HG02981 (cell line): ENCODE measurements at regions not wholly inside any gene's neighbourhood (a gene's known extent, or its start where the extent isn't known, plus 50 kb on each side); places are given as distances from the start of the nearest gene placed in this dataset.
"Not testable (repeated sequence)": the region's sequence is repeated elsewhere in the genome, so short reads cannot be mapped to it uniquely, and the experiment has no call there.

Experiments
- ATAC-seq: cut with Tn5 transposase; IDR thresholded peaks from one replicate; pipeline ENCODE4 v1.9.1; 2021; ENCODE audit warnings: mild to moderate bottlenecking, moderate library complexity; ENCODE audit not compliant: unreplicated experiment

DNA sequence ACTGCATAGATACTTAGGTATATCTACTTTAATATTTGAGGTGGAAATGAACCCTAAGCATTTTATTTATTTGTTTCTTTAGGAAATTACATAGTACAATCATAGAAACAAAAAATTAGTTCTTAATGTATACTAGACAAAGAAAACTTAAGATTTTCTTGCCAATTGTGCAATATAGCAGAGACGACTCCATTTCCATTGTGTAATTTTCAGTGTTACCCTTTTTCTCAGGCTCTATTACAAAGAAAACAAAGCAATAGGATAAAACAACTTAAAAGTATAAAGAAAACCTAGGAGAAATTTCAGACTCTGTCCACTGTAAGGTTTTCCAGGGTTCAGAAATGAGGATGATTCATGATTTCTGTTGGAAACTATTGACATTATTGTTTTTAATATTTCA is 89.0 kb upstream of the SERTAD2 start:
- no peak for ATAC-seq

DNA sequence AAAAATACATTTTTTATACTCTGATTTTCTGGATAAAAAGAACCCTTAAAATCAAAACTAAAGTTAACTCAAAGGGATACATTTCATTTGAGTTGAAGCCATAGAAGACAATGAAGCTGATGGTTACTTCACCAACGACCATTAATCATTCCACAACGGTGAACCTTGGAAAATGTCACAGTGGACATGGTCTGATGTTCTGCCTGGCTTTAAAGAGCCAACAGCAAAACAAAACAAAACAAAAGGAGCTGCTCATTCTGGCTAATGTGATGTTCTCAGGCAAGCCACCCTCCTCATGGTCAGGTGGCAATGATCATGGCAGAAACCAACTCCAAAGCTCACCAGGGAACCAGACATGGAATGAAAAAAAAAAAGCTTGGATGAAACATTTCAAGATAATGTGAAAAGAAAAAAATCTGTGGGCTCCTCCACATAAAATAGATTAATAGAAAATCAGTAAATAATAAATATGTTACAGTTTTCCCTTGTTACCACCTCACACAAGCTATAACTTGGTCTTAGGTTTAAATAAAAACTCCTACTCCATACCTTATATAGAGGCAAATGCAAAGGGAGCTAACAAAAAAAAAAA is 90.1 kb upstream of the SERTAD2 start:
- no peak for ATAC-seq

DNA sequence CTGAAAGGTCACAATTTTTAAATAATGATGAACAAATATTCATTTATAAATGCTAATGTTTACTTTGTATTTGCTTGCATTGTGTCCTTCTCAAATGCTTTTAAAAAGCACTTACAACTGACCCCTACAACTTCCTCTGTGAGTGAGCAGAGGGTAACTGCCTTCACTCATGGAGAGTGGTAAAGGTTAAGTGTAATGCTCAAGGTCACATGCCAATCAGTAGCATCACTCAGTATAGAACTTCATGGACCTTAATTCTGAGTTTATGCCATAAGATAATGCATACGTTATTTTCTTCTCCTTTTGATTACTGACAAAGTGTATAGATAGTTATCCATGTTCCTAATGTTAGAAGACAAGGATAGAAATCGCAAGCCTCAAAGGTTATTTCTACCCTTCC is 91.8 kb upstream of the SERTAD2 start:
- ATAC-seq = no peak

DNA sequence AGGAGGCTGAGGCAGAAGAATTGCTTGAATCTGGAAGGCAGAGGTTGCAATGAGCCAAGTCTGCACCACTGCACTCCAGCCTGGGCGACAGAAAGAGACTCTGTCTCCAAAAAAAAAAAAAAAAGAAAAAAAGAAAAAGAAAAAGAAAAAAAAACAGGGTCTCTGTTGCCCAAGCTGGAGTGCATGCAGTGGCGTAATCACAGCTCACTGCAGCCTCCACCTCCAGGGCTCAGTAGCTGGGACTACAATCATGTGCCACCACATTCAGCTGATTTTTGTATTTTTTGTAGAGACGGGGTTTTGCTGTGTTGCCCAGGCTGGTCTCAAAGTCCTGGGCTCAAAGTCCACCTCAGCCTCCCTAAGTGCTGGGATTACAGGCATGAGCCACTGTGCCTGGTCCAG is 94.0 kb upstream of the SERTAD2 start:
- ATAC-seq = not testable (repeated sequence)

DNA sequence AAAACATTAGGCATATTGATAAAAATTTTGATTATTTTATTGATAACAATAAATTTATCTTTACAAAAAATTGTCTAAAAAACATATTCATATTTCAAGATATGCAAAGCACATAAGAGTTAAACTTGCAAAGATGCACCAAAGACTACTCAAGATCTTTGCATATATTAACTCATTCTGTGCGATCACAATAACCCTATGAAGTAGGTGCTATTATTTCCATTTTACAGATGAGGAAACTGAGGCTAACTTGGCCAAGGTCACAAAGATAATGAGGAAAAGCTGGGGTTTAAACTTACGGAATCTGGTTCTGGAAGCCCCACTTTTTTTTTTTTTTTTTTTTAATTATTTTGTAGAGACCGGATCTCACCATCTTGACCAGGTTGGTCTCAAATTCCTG is 94.4 kb upstream of the SERTAD2 start:
- no peak for ATAC-seq

DNA sequence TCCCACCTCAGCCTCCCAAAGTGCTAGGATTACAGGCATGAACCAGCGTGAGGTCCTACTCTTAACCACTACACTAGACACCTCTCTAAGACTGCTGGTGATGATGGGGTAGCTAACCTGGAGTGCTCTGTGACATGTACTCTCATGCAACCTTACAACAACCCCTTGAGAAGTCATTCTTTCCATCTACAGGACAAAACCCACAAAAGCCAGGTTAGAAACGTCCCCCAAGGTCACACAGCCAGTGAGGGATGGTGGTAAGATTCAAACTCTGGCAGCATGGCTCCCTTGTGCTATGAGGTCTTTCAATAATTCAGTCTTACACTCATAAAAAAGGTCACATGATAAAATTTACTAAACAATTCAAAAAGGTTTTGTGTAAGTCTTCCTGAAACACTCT is 94.8 kb upstream of the SERTAD2 start:
- ATAC-seq = no peak

DNA sequence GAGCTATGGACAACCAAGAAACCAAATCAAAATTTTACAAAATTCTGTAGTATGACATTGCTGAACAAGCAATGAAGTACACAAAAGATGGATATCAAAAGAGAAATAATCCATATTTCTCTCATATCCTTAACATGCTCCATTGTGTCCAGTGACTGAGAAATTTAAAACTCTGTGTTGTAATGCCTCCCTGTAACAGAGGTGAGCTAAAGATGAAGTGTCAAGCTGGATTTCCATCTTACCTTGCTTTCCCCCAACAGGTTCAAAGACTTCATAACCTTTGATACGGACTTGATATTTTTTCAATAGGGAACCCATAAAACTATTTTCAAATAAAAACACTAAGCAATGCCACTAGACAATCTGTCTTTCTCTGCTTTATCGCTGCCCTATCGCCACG is 95.7 kb upstream of the SERTAD2 start:
- ATAC-seq = no peak

DNA sequence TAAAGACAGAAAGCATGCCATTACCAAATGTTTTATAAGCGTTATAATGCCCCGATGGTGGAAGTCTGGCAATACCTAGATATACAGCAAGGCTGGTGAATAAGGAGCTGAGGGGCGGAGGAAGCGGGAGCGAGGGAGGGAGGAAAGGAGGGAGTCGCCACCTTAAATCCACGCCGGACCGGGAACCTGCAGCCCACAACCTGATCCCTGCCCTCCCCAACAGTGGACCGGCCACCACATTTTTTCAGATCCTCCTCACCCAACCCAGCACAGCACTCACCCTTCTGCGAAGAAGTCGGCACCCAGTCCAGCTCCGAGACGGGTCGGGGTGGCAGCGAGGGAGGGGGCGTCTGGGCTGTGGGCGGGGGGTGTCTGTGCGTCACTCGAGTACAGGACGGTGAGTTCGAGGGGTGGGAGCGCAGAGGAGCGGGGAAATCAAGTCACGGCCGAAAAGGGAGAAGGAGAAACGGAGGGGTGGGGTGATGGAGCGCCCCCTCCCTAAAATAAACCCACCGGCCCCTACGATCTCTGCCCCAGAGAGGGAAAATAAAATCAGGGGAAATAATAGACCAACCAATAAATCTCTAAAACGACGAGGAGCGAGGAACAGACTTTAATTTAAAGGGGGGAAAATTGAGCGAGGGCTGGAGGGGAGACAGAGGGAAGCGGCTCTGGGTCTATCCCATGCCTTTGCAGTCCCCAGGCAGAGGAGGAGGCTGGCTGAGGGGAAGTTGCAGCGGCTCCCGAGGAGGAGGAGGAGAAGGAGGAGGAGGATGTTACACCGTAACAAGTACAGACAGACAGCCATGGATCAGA is 96.5 kb upstream of the SERTAD2 start:
- ATAC-seq = no peak

DNA sequence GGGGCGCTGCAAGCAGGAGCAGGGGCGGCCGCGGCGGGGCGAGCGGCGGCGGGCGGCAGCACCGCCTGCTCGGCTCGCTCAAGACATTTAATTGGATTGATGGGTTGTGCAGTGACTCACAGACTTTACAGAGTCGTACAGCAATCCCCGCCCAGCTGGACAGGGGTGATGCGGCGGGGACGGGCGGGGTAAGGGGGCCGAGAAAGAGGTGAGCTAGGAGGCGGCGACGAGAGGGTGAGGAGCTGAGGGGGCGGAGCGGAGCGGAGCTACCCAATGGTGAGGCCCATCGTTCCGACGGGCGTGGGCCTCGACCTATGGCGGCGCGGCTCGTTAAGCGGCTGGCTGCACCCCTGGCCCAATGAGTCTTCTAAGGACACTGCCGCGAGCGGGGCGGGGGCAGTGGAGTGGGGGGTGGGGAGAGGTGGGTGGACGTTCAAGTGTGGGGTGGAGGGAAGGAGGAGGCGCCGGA is 97.1 kb upstream of the SERTAD2 start:
- ATAC-seq = peak; percentile 86

DNA sequence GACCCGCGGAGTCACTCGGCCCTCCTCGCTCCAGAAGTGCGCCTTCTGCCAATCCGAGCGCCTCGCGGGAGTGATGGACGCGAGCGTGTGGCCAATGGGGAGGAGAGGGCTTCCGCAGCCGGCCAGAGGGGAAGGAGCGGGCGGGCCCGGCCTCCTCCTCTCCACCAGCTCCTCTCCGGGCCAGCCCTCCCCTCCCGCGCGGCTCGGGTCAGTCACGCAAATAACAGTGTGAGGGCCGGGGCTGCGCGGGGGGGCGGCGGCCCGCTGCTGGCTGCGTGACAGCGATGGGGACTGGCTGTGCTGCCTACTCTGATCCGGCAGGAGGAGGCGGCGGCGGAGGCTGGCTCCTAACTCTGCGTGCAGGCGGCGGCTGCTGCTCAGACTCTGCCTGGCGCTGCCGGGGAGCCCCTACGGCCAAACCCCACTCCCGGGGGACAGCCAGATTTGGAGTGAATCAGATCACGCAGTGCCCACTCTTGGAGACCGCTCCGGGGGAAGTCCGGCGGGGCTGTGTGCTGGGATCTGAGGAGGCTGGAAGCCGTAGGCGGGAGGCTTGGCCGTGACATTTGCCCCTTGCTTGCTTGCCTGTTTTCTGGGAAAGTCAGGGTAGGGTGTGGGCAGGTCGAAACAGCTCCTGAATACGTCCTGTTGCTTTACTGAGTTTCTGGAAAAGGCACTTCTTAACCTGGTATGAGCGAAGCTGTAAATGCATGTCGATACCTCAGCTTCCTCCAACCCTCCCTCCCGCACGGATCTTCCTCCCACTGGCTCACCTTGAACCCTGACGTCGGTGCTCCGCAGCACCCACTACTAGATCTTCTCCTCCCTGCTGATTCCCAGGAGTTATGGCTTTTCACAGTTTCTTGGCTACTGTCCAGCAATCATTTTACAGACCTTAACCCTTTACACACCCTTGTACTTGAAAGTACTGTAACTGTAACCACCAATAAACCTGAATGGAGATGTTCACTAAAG is 97.9 kb upstream of the SERTAD2 start:
- peak; percentile 82 for ATAC-seq

DNA sequence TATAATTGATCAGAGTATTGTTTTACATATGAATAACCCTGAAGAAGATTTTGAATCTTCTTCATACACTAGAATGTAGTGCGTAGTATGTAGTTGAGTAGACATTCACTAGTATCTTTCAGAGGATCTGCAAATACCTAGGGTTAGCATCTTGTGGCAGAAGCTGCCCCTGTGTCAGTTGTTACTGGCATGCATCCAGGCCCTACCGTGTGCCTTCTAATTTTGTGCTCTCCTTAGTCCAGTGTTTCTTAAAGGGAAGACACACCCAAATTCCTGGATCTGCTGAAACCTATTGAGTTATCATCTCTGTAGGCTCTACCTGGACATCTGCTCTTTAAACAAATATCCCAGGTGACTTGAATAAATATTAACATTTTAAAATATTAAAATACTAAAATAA is 99.7 kb upstream of the SERTAD2 start:
- no peak for ATAC-seq

DNA sequence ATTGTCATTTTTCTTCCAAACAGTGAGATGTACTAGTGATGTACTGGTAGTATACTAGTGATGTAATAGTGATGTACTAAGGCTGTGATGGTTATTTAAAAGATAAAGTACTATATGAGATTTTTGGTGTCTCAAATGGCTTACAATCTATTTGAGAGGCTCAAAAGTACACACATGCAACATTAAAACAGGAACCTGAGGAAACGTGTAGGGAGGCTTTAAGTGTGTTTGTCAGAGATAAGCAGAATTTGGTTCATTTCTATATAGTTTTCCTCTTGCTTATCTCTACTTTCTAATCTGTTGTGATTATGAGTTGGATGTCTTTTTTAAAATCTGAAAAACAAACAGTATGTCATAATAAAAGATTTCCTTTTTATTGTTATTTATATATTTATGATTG is 100.9 kb upstream of the SERTAD2 start:
- ATAC-seq = no peak

DNA sequence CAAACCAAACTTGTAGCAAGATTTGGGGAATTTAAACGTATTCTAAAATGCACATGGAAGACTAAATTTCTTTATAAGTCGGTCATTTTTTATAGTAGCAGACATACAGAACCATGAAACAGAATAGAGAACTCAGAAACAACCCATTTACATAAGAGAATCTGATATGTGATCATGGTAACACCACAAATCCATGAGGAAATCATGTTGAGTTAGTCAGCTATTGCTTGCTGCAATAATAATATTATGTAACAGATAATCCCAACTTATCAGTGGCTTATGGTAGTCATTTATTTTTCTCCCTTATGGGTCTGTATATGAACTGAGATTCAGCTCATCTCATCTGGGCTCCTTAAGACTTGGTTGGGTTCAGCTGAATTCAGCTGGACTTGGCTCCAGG is 103.4 kb upstream of the SERTAD2 start:
- no peak for ATAC-seq

DNA sequence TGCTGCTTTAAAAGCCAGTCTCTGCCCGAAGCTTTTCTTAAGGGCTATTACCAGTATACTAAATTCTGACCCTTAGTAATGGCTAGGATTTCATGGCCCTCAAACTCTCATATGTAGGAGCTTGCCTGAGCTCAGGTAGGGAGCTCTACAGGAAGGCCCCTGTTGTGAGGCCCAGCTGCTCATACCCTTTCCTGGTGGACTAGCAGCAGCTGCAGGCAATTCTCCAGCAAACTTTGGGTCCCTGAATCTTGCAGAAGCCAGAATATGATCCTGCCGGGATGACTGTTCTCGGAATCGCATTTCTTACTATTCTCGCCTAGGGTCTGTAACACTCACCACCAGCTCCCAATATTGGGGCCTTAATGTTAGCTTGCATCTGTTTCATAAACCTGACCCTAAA is 106.4 kb upstream of the SERTAD2 start:
- ATAC-seq = no peak

DNA sequence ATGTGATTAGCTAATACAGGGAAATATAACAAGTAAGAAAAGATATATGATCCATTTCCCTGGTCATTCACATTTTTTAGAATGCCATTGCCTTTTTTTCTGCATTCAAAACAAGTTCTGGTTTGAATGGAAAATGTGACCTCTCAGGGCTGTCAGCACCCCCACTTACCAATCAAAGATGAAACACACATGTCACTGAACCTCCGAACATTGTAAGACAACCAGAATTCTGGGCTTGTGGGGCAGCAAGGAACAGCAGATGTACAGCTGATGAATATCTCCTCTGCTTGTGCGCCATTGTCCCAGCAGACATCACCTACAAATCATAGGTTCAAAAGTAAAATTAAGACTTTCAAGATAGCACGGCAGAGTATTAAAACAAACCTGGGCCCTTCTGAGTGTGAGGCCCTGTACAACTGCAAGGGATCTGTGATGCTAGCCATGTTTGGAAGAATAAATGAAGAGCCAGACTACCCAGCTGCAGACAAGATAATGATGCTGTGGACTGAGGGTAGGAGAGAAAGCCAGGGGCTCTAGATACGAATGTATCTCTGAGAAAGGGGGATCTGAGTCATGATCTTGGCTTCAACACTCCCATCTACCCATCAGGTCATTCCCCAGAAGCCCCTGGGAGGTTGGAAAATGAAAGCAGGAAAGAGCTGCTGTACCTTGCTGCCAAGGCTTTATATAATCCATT is 108.7 kb upstream of the SERTAD2 start:
- no peak for ATAC-seq

DNA sequence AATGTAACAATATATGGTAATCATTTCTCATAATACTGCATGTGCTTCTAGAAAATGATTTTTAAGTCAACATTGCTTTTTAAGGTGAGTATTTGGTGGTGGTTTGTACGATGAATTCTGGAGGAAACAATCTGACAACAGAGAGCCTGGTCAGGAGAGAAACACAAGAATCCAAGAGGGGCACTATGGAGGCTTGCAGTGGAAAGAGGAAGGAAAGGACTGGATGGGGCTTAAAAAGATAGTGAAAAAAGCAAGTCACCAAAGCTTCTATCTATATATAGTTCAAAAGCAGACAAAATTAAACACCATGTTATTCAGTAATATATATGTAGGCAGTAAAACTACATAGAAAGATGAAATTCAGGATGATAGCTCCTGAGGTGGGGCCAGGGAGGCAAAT is 109.4 kb upstream of the SERTAD2 start:
- ATAC-seq = no peak

DNA sequence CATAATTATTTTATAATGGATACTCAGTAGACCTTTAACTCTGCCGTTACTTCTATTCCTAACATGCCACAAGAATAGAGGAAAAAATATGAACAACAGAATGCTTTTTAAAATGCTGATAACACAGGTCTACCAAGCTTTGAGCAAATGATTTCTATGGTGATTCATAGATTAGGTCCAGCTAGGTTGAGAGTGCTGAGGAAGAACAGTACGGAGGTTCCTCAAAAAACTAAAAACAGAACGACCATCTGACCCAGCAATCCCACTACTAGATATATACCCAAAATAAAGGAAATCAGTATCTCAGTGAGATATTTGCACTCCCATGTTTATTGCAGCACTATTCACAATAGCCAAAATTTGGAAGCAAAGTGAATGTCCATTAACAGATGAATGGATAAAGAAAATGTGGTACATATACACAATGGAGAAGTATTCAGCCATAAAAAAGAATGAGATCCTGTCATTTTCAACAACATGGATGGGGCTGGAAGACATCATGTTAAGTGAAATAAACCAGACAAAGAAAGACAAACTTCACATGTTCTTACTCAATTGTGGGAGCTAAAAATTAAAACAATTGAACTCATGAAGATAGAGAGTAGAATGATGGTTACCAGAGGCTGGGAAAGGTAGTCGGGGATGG is 111.6 kb upstream of the SERTAD2 start:
- no peak for ATAC-seq

DNA sequence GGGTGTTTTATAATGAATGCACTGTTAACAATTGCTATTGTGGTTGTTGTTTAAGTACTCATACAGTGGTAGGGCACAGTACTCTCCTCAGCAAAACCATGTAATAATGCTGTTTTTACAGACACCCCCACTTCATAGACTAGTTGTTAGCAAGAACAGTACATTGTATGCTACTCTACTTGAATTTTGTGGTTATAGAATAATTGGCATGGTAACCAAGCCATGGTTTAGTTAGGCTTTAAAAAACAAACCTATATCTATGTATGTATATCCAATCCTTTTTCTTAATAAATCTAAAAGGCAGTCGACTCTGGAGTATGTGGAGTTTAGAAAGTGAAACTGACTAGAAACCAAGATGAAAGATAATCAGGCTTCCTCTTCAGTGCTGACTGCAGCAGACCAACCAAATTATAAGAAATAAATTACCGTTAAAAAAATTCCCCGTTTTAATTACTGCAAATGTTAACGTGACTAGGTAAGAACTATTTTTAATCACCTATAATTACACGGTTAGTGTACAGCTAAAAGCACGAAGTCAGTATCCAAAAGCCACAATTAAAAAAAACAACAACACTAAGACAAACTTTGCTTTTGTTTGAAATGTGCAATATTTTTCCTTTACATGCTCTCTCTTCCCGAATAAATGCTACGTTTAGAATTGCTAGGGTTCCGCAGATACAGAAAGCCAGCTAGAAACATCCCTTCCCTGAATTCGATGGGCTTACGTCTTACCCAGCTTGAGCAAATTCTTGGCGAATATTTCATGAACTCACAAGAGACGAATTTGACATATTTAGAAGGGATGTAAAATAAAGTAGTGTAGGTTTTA is 113.3 kb upstream of the SERTAD2 start:
- ATAC-seq = peak; percentile 44

DNA sequence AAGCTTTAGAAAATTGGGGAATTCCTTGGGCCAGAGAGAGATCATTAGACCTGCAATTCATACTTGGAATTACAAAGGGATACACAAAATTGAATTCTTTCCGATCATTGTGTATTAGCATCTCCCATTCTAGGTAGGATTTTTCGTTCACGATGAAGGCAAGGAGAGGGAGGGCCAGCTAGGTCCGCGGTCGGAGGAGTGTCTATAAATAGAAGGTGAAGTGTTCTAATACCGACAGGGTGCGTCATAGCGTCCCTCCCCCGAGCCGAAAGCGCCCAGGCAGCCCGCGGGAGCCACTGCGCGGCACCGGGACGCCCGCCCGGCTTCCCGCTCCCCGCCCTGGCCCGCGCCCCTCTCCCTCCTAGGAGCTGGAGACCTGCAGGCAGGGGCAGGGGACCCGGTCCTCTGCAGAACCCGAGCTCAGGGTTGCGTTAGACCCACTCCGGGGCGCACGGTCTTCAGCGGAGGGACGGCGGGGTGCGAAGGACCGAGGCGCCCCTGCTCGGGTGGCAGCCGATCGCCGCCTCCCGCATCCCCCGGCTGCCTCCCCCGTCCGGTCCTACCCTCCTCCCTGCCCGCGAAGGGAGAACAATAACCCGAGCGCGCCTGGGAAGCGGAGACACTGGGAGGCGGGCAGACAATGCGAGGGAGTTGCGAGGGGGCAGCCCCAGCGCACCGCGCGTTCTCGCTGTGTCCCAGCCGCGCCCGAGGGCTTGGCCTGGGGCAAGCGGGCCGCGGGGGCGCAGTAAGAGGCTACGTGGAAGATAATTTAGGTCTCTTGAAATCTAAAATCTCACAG is 114.2 kb upstream of the SERTAD2 start:
- ATAC-seq = peak; percentile 79
